ENCODE measurements at regions not wholly inside any gene's neighbourhood (a gene's known extent, or its start where the extent isn't known, plus 50 kb on each side); places are given as distances from the start of the nearest gene placed in this dataset.

GRCh38 chr12:107331471-107331870 lies 238.1 kb upstream of the CRY1 start:
- ATAC-seq (replicated peaks; ENCODE audit: extremely low read depth, poor library complexity, severe bottlenecking) (no peak), DNase-seq (ENCODE audit: low spot score in 2 of 2) (no peak)
- Mint-ChIP-seq H3K4me1 (peaks cover 4% of the 10 kb centered on the region), H3K4me3 (no peak overlapping the region), H3K27ac (ENCODE audit: low read depth) (no peak overlapping the region), H3K27me3 (no peaks in the 10 kb centered on the region), H3K36me3 (ENCODE audit: insufficient read depth) (peaks cover 2% of the 10 kb centered on the region), H3K9me3 (no peaks in the 10 kb centered on the region)

GRCh38 chr12:107331912-107332311 lies 238.6 kb upstream of the CRY1 start:
- Mint-ChIP-seq H3K27ac (ENCODE audit: low read depth) (no peak overlapping the region), H3K27me3 (no peaks in the 10 kb centered on the region), H3K9me3 (no peaks in the 10 kb centered on the region), H3K4me1 (peaks cover 4% of the 10 kb centered on the region), H3K4me3 (no peak overlapping the region), H3K36me3 (ENCODE audit: insufficient read depth) (peaks cover 2% of the 10 kb centered on the region)
- DNase-seq (ENCODE audit: low spot score in 2 of 2) (no peak), ATAC-seq (replicated peaks; ENCODE audit: extremely low read depth, poor library complexity, severe bottlenecking) (no peak)

GRCh38 chr12:107332743-107333142 lies 239.4 kb upstream of the CRY1 start:
- H3K9me3 Mint-ChIP-seq = no peaks in the 10 kb centered on the region
- H3K27ac Mint-ChIP-seq (ENCODE audit: low read depth) = peak overlapping the region; percentile 22
- no peaks in the 10 kb centered on the region for H3K27me3 Mint-ChIP-seq
- ATAC-seq (replicated peaks; ENCODE audit: extremely low read depth, poor library complexity, severe bottlenecking) = no peak
- DNase-seq (ENCODE audit: low spot score in 2 of 2) = no peak
- H3K4me1 Mint-ChIP-seq = peaks cover 9% of the 10 kb centered on the region
- peaks cover 2% of the 10 kb centered on the region for H3K36me3 Mint-ChIP-seq (ENCODE audit: insufficient read depth)
- no peak overlapping the region for H3K4me3 Mint-ChIP-seq

GRCh38 chr12:107335802-107336570 lies 242.6 kb upstream of the CRY1 start:
- Mint-ChIP-seq H3K27ac (ENCODE audit: low read depth) (no peak overlapping the region), H3K27me3 (no peaks in the 10 kb centered on the region), H3K4me1 (peaks cover 8% of the 10 kb centered on the region), H3K36me3 (ENCODE audit: insufficient read depth) (peaks cover 2% of the 10 kb centered on the region), H3K4me3 (no peak overlapping the region), H3K9me3 (no peaks in the 10 kb centered on the region)
- no peak for DNase-seq (ENCODE audit: low spot score in 2 of 2)
- ATAC-seq (replicated peaks; ENCODE audit: extremely low read depth, poor library complexity, severe bottlenecking) = no peak

- H3K4me1 Mint-ChIP-seq = peaks cover 8% of the 10 kb centered on the region
- ATAC-seq (replicated peaks; ENCODE audit: extremely low read depth, poor library complexity, severe bottlenecking) = no peak
Measured at GRCh38 chr12:107336695-107337094, 243.3 kb upstream of the CRY1 start.

GRCh38 chr12:107337346-107338095 lies 244.2 kb upstream of the CRY1 start:
- ATAC-seq (replicated peaks; ENCODE audit: extremely low read depth, poor library complexity, severe bottlenecking) (no peak), DNase-seq (ENCODE audit: low spot score in 2 of 2) (no peak)
- Mint-ChIP-seq H3K4me3 (no peak overlapping the region), H3K27ac (ENCODE audit: low read depth) (no peak overlapping the region), H3K9me3 (no peaks in the 10 kb centered on the region), H3K36me3 (ENCODE audit: insufficient read depth) (peaks cover 2% of the 10 kb centered on the region), H3K4me1 (peaks cover 8% of the 10 kb centered on the region), H3K27me3 (peaks cover 12% of the 10 kb centered on the region)

More at GRCh38 chr12:107336695-107337094, 243.3 kb upstream of the CRY1 start:
- no peak overlapping the region for H3K27ac Mint-ChIP-seq (ENCODE audit: low read depth)
- peaks cover 2% of the 10 kb centered on the region for H3K36me3 Mint-ChIP-seq (ENCODE audit: insufficient read depth)
- peaks cover 5% of the 10 kb centered on the region for H3K27me3 Mint-ChIP-seq
- DNase-seq (ENCODE audit: low spot score in 2 of 2) = no peak
- no peak overlapping the region for H3K4me3 Mint-ChIP-seq
- H3K9me3 Mint-ChIP-seq = no peaks in the 10 kb centered on the region

GRCh38 chr12:107339487-107339886 lies 246.1 kb upstream of the CRY1 start:
- Mint-ChIP-seq H3K27ac (ENCODE audit: low read depth) (no peak overlapping the region), H3K9me3 (no peaks in the 10 kb centered on the region)

GRCh38 chr12:107339932-107340331 lies 246.6 kb upstream of the CRY1 start:
- Mint-ChIP-seq H3K27ac (ENCODE audit: low read depth) (no peak overlapping the region), H3K36me3 (ENCODE audit: insufficient read depth) (peaks cover 2% of the 10 kb centered on the region)

More at GRCh38 chr12:107339487-107339886, 246.1 kb upstream of the CRY1 start:
- Mint-ChIP-seq H3K4me1 (peaks cover 8% of the 10 kb centered on the region), H3K36me3 (ENCODE audit: insufficient read depth) (peaks cover 2% of the 10 kb centered on the region), H3K4me3 (no peak overlapping the region), H3K27me3 (peaks cover 12% of the 10 kb centered on the region)
- no peak for ATAC-seq (replicated peaks; ENCODE audit: extremely low read depth, poor library complexity, severe bottlenecking)
- no peak for DNase-seq (ENCODE audit: low spot score in 2 of 2)

GRCh38 chr12:107340898-107341297 lies 247.5 kb upstream of the CRY1 start:
- no peak overlapping the region for H3K4me3 Mint-ChIP-seq
- peaks cover 12% of the 10 kb centered on the region for H3K27me3 Mint-ChIP-seq
- H3K27ac Mint-ChIP-seq (ENCODE audit: low read depth) = no peak overlapping the region
- H3K36me3 Mint-ChIP-seq (ENCODE audit: insufficient read depth) = no peaks in the 10 kb centered on the region
- peaks cover 8% of the 10 kb centered on the region for H3K4me1 Mint-ChIP-seq
- ATAC-seq (replicated peaks; ENCODE audit: extremely low read depth, poor library complexity, severe bottlenecking) = no peak
- no peaks in the 10 kb centered on the region for H3K9me3 Mint-ChIP-seq
- no peak for DNase-seq (ENCODE audit: low spot score in 2 of 2)

More at GRCh38 chr12:107339932-107340331, 246.6 kb upstream of the CRY1 start:
- Mint-ChIP-seq H3K4me3 (no peak overlapping the region), H3K27me3 (peaks cover 12% of the 10 kb centered on the region), H3K9me3 (no peaks in the 10 kb centered on the region), H3K4me1 (peaks cover 8% of the 10 kb centered on the region)
- ATAC-seq (replicated peaks; ENCODE audit: extremely low read depth, poor library complexity, severe bottlenecking) (no peak), DNase-seq (ENCODE audit: low spot score in 2 of 2) (no peak)

- Mint-ChIP-seq H3K36me3 (ENCODE audit: insufficient read depth) (no peaks in the 10 kb centered on the region), H3K4me3 (no peak overlapping the region), H3K4me1 (peaks cover 6% of the 10 kb centered on the region), H3K9me3 (no peaks in the 10 kb centered on the region), H3K27me3 (peaks cover 12% of the 10 kb centered on the region), H3K27ac (ENCODE audit: low read depth) (no peak overlapping the region)
- DNase-seq (ENCODE audit: low spot score in 2 of 2) (no peak), ATAC-seq (replicated peaks; ENCODE audit: extremely low read depth, poor library complexity, severe bottlenecking) (no peak)
Measured at GRCh38 chr12:107344035-107344808, 250.9 kb upstream of the CRY1 start.

- Mint-ChIP-seq H3K9me3 (no peaks in the 10 kb centered on the region), H3K4me1 (peaks cover 15% of the 10 kb centered on the region), H3K27ac (ENCODE audit: low read depth) (no peak overlapping the region), H3K36me3 (ENCODE audit: insufficient read depth) (no peaks in the 10 kb centered on the region), H3K27me3 (peaks cover 1% of the 10 kb centered on the region), H3K4me3 (no peak overlapping the region)
- DNase-seq (ENCODE audit: low spot score in 2 of 2) = no peak
- no peak for ATAC-seq (replicated peaks; ENCODE audit: extremely low read depth, poor library complexity, severe bottlenecking)
Measured at GRCh38 chr12:107347261-107347660, 253.9 kb upstream of the CRY1 start.

GRCh38 chr12:107349008-107349747 lies 255.8 kb upstream of the CRY1 start:
- H3K36me3 Mint-ChIP-seq (ENCODE audit: insufficient read depth) = no peaks in the 10 kb centered on the region
- no peak for DNase-seq (ENCODE audit: low spot score in 2 of 2)
- H3K27me3 Mint-ChIP-seq = no peaks in the 10 kb centered on the region
- no peak overlapping the region for H3K27ac Mint-ChIP-seq (ENCODE audit: low read depth)
- H3K9me3 Mint-ChIP-seq = no peaks in the 10 kb centered on the region
- no peak for ATAC-seq (replicated peaks; ENCODE audit: extremely low read depth, poor library complexity, severe bottlenecking)
- peaks cover 26% of the 10 kb centered on the region for H3K4me1 Mint-ChIP-seq
- no peak overlapping the region for H3K4me3 Mint-ChIP-seq

All from central memory CD8-positive, alpha-beta T cell (primary cell).